OCI-LY1 (cell line): ENCODE measurements at regions not wholly inside any gene's neighbourhood (a gene's known extent, or its start where the extent isn't known, plus 50 kb on each side); places are given as distances from the start of the nearest gene placed in this dataset.

Source experiments
- CTCF ChIP-seq: fragments of 200-600 bp; sonication (generic), shearing (Covaris generic); IDR thresholded peaks from 2 replicates; pipeline ENCODE4 v1.5.1; 2017; ENCODE audit warnings: mild to moderate bottlenecking, antibody characterized with exemption, low read length, moderate library complexity, mixed read lengths
- EZH2 ChIP-seq: fragments of 200-600 bp; sonication (generic), shearing (Covaris generic); IDR thresholded peaks from 2 replicates; pipeline ENCODE4 v1.8.0; 2017; ENCODE audit warnings: borderline replicate concordance, mixed run types, mild to moderate bottlenecking, antibody characterized with exemption, low read length, moderate library complexity, mixed read lengths

DNA sequence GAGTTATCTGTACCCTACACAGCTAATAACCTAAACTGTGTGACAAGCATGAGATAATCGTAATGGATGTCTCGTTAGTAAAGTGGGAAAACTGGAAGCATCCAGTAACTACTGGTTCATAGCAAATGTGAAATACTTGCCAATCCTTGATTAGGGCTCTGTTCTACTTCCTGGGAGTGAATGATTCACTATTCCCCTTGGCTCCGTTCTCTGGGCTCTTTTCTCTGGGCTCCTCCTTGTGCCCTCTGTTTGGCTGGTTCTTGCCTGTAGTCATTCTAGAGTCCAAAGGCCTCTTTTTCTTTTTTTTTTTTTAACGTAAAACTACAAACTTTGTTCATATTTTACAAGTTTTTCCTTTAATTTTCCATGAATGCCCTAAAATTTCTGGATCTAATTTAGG lies 465.8 kb upstream of the PLXNA2 start:
- no peak for TF ChIP-seq CTCF
- no peak for TF ChIP-seq EZH2
